Keratinocyte (primary cell): ENCODE measurements at regions not wholly inside any gene's neighbourhood (a gene's known extent, or its start where the extent isn't known, plus 50 kb on each side); places are given as distances from the start of the nearest gene placed in this dataset.

Experiments used
- EZH2 ChIP-seq: IDR thresholded peaks from one replicate; pipeline ENCODE4 v1.6.1; 2012; ENCODE audit warnings: inconsistent platforms, mild to moderate bottlenecking, low read length, moderate library complexity
- TF ChIP-seq, protein P1 (sequence below), 3 experiments: IDR thresholded peaks in 1 of 3; conservative IDR thresholded peaks in 1 of 3; optimal IDR thresholded peaks in 1 of 3; 2 replicates in 2 of 3; 3 replicates in 1 of 3; pipeline versions ENCODE3 to v1.5.1; 2011; ENCODE audit warnings: low read length in 3 of 3, mild to moderate bottlenecking in 3 of 3, moderate library complexity in 2 of 3, control low read depth in 1 of 3, inconsistent platforms in 1 of 3; ENCODE audit not compliant: insufficient read depth in 2 of 3; ENCODE audit errors: extremely low read depth in 1 of 3

DNA sequence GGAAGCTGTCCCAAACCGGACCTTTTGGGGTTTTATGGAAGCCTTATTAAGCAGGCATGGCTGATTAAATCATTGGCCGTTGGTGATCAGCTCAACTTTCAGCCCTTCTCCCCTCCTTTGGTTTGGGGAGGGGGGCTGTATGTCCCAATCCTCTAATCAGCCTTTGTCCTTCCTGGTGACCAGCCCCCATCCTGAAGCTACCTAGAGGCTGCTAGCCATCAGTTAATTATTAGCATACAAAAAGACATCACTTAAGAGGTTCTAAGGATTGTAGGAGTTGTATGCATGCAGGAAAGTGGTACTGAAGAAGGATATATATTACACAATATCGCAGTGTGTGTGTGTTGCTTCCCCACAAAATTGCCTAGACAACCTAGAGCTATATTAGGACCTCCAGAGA lies 553.3 kb upstream of the FZD8 start:
- TF ChIP-seq, protein P1, sequence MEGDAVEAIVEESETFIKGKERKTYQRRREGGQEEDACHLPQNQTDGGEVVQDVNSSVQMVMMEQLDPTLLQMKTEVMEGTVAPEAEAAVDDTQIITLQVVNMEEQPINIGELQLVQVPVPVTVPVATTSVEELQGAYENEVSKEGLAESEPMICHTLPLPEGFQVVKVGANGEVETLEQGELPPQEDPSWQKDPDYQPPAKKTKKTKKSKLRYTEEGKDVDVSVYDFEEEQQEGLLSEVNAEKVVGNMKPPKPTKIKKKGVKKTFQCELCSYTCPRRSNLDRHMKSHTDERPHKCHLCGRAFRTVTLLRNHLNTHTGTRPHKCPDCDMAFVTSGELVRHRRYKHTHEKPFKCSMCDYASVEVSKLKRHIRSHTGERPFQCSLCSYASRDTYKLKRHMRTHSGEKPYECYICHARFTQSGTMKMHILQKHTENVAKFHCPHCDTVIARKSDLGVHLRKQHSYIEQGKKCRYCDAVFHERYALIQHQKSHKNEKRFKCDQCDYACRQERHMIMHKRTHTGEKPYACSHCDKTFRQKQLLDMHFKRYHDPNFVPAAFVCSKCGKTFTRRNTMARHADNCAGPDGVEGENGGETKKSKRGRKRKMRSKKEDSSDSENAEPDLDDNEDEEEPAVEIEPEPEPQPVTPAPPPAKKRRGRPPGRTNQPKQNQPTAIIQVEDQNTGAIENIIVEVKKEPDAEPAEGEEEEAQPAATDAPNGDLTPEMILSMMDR (optimal IDR thresholded peaks at IDR 0.05 in 1 of 3, IDR thresholded peaks at IDR 0.05 in 1 of 3, conservative IDR thresholded peaks at IDR 0.05 in 1 of 3; ENCODE audit: extremely low read depth in 1 of 3, insufficient read depth in 2 of 3, low read length in 3 of 3) = no peak
- no peak for TF ChIP-seq EZH2
